GM18508 (cell line): ENCODE measurements at regions not wholly inside any gene's neighbourhood (a gene's known extent, or its start where the extent isn't known, plus 50 kb on each side); places are given as distances from the start of the nearest gene placed in this dataset.
"Not testable (repeated sequence)": the region's sequence is repeated elsewhere in the genome, so short reads cannot be mapped to it uniquely, and the experiment has no call there.

Experiments
- ATAC-seq: cut with Tn5 transposase; IDR thresholded peaks from one replicate; pipeline ENCODE4 v1.9.1; 2021; ENCODE audit warnings: moderate number of reproducible peaks; ENCODE audit not compliant: insufficient read depth, unreplicated experiment

DNA sequence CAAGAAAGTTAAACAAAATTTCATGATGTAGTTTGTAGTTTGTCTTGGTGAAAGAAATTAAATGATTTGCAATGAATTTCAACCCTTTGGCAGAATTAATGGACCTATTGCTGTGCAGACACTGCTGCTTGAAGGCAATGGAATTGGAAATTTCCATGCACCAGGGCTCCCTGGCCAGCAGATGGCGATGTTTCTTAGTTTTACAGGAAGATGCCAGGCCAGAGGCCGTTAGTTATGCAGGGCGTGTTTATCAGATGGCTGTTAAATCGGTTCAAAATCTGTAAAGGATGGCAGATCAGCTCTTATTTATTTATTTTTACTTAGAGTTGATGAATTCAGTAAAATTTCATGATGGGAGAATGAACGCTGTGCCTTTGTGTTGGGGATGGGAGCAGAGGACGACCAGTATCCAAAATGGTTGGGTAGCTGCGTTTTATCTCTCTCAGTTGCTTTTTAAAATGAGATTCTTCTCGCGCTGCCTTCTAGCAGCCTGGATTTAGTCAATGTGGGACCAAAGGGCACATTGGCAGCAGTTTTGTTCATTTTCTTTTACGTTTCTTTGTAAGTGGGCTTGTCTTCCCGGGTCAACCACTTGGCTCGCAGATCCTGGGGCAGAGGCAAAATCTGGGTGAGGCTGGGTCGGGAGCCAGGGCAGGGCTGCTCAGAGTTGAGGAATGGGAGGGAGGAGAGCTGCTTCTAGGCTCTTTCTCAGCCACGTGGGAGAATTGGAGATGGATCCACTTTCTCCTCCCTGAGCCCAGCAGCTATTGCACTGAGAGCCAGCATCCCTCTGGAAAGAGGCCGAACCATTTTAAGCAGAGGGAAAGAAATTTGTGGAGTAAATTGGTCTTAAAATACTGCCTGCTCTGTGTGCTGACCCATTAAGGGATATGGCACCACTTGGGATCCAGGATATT, 344.0 kb downstream of the PIK3C3 start:
- peak; percentile 84 for ATAC-seq

GRCh38 chr18:42305869-42306593, 351.0 kb downstream of the PIK3C3 start:
- no peak for ATAC-seq

GRCh38 chr18:42306594-42306980, 351.6 kb downstream of the PIK3C3 start:
- ATAC-seq: no peak

DNA sequence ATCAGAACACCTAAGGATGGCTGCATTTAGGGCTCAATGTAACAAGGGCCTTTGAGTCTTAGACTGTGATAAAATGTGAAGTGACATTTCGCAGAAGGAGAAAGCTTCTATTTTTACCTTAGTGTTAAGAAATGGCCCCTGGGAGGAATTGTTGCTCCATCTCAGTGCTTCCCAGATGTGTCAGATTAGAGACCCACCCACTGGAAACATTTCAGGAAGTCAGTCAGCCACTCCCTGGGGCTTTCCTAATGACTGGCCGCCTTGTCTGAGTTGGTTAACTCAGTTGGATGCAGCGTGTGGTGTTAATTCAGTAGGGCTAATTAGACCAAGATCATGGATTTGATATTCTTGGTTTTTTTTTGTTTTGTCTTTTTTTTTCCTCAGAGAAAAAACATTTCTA, 355.9 kb downstream of the PIK3C3 start:
- no peak for ATAC-seq

- ATAC-seq: no peak
These were observed 371.7 kb downstream of the PIK3C3 start for GRCh38 chr18:42326752-42327151.

GRCh38 chr18:42328931-42329330, 373.9 kb downstream of the PIK3C3 start:
- ATAC-seq: no peak

- ATAC-seq: no peak
These were observed 375.3 kb downstream of the PIK3C3 start for GRCh38 chr18:42330296-42330695.

DNA sequence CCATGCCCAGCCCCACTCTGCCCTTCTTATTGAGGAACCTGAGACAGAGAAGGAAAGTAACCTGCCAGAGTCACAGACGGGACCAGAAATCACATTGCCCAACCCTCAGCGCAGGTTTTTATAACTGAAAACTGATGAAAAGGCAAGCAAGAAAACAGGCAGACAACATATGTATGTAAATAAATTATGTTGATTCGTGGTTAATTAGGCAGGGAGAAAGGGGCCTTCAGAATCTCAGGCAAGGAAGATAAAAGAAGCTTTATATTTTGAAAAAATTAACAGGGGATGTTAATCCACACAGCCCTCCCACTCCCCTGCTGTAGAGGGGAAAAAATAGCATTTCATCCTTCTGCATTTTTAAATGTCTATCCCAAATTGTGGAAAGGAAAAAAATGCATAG, 378.5 kb downstream of the PIK3C3 start:
- no peak for ATAC-seq

DNA sequence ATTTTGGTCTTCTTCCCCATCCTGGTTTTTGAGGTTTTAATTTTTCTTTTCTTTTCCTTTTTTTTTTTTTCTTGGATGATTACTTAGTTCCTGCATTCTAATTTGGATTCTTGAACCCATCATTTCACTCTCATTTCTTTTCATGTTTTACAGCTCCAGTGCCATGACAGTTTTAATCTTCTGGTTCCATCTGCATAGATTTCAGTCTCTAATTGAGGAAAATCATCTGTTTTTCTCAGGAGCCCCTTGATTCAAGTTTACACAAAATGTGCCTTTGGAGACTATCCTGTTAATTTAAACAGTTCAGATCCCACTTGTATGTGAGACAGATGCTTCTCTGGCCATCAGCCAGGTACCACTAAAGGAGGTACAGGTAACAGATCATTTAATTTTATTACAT, 379.9 kb downstream of the PIK3C3 start:
- ATAC-seq: no peak

DNA sequence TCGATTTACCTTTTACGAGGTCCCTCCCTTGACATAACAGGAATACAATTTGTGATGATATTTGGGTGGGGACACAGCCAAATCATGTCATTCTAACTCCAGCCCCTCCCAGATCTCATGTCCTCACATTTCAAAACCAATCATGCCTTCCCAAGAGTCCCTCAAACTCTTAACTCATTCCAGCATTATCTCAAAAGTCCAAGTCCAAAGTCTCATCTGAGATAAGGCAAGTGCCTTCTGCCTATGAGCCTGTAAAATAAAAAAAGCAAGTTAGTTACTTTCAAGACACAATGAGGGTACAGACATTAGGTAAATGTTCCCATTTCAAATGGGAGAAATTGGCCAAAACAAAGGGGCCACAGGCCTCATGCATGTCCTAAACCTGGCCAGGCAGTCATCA, 381.1 kb downstream of the PIK3C3 start:
- no peak for ATAC-seq

- not testable (repeated sequence) for ATAC-seq
These were observed 382.3 kb downstream of the PIK3C3 start for GRCh38 chr18:42337337-42337736.

DNA sequence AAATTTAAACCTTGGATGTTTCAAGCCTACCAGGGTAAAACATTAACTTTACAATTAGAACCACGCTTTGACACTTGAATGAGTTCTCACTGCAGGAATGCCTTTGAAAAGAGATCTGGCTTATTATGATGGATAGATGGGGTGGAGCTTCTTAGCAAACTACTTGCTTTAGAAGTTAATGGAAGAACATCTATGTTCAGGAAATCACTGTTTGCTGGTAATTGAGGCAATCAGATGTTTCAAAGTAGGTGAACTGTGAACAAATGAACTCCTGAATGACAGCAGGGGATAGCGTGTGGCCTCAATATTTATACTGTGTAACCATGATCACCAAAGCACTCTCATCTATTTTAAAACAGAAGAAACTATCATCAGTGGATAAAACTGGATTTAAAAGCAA, 383.6 kb downstream of the PIK3C3 start:
- ATAC-seq: no peak

- no peak for ATAC-seq
These were observed 384.3 kb downstream of the PIK3C3 start for GRCh38 chr18:42339372-42339771.

- no peak for ATAC-seq
These were observed 385.5 kb downstream of the PIK3C3 start for GRCh38 chr18:42340423-42341009.

GRCh38 chr18:42341423-42341822, 386.4 kb downstream of the PIK3C3 start:
- no peak for ATAC-seq

DNA sequence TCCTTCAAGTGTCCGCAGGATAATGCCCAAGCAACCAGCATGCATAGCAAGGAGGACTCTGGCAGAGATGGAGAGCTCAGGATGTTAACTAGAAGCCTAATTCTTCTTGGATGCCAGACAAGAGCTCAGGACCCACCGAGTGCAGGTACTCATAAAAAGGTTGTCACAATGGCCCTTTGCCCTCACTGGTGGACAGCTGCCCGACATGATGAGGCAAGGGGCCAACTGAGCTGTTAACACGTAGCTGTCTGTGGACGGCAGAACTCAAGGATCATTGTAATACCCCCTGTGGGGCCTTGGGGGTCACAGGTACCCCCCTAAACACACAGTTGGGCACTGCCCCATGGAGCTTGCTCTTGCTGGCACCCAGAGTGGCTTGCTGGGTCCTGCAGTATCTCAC, 393.7 kb downstream of the PIK3C3 start:
- no peak for ATAC-seq

DNA sequence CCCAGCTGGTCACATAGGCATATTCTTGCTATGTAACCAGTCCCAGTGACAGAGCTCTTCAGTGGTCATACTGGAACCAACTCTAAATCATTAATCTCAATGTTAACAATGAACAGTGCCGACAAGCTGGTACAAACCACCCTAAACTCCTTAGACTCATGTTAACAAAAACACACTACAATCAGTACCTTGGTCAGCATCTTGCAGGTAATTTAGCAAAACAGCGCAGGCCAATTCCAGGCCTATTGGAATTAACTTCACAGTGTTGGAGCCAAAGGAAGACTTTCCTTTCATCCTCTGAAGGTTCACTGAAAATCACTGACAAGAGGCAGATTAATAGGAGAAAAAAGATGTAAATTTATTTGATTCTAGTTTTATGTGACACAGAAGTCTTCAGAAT, 396.4 kb downstream of the PIK3C3 start:
- ATAC-seq: no peak

GRCh38 chr18:42360716-42361115, 405.7 kb downstream of the PIK3C3 start:
- no peak for ATAC-seq

DNA sequence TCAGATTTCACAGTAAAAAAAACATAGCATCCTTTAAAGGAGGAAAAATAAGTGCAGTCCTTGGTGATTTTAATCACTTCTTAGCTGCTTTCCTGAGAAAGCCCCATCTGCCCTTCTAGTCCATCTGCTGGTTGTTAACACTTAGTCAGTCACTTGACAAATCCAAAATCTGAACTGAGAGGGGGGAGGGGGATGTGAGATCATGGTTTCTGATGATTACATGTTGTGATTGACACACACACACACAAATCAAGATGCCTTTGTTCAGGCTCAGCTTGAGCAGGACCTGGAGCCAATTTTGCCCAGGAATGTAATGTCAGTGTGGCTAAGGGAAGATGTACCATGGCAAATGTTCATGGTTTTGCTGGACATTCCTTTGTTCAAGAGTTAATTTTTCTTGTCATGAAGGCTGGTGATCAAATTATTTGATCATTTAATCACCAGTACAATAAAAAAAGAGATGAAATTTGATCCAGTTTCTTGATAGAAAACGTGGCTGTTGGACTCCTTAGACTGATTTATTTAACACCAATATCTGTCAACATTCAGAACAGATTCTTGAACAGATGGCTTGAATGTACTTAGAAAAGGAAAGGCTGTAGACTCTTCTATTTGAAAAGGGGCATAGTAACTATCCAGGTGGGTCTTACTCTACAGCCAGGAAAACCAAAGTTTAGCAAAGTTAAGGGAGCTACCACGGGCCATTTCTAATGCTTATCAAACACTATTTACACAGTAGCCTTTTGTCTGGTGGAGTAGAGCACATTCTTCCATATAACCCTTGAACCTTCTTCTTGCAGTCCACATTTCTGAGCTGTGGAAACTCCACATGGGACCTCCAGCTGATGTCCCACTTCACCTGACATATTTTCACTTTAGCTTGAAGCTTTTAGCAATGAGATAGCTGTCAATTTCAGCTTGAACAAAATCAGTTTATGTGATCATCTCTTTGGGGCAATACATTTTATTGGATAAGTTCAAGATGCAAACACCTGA, 408.7 kb downstream of the PIK3C3 start:
- ATAC-seq: no peak

DNA sequence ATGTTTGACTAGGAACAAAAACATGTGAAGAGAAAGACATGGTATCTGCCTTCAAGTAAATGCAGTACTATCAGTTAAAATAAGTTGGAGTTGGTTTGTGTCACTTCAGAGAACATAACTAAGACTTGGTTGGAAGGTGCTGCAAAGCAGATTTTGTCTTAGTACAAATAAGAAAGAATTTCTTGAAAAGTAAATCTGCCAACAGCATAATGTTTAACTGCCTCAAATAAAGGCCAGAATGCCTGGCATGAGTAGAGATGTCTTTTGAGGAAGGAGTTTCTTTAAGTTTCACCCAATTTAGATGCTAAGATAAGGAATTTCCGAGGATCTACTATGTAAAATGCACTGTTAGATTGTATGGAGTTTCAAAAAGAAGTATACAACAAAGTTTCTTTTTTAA, 409.7 kb downstream of the PIK3C3 start:
- no peak for ATAC-seq
